ENCODE measurements at regions not wholly inside any gene's neighbourhood (a gene's known extent, or its start where the extent isn't known, plus 50 kb on each side); places are given as distances from the start of the nearest gene placed in this dataset.

DNA sequence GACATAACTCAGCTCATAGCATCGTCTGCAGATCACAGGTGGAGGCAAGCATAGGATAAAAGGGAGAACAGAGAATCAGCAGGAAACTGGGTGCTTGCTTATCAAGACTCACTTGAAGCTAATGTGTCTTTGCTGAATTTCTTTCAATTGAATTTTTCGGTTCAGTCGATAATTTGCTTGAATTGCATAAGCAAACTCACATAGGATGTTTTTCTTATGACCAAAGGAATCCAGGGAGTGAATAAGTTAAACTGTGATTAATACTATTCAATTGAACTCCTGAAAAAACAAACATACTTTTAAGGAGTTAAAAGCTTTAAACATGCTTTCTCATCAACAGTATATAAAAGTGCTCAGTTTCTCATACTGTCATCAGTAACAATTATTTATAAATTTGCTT lies 707.1 kb upstream of the ACVR2A start:
- TF ChIP-seq ISL1 (CRISPR knock-in tag; IDR thresholded peaks at IDR 0.05) = no peak
- TF ChIP-seq, protein P1, sequence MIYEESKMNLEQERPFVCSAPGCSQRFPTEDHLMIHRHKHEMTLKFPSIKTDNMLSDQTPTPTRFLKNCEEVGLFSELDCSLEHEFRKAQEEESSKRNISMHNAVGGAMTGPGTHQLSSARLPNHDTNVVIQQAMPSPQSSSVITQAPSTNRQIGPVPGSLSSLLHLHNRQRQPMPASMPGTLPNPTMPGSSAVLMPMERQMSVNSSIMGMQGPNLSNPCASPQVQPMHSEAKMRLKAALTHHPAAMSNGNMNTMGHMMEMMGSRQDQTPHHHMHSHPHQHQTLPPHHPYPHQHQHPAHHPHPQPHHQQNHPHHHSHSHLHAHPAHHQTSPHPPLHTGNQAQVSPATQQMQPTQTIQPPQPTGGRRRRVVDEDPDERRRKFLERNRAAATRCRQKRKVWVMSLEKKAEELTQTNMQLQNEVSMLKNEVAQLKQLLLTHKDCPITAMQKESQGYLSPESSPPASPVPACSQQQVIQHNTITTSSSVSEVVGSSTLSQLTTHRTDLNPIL (CRISPR knock-in tag; IDR thresholded peaks at IDR 0.05; ENCODE audit: low read depth) = no peak
- TF ChIP-seq ZNF565 (CRISPR knock-in tag; conservative IDR thresholded peaks at IDR 0.05; ENCODE audit: low read depth) = no peak
